SK-N-DZ (cell line): ENCODE measurements at regions not wholly inside any gene's neighbourhood (a gene's known extent, or its start where the extent isn't known, plus 50 kb on each side); places are given as distances from the start of the nearest gene placed in this dataset.

Source experiments
- small RNA-seq, 2 experiments: library from RNA; depleted of rRNA; stranded (forward); fragments of <200 nt; gene quantifications; one replicate each; pipeline ENCODE3, GENCODE V24; 2014

Small RNA genes lying in the stretch of these regions (small RNA-seq; reads per million reads assigned to genes)
- gene MIR325 (0 reads per million in 2 experiments), gene RNA5SP509 (0 reads per million in 2 experiments)
